Adrenal gland (tissue), 9 donors: ENCODE measurements at regions not wholly inside any gene's neighbourhood (a gene's known extent, or its start where the extent isn't known, plus 50 kb on each side); places are given as distances from the start of the nearest gene placed in this dataset.

Experiments used
- DNase-seq, 7 donors: peaks; one replicate each; pipeline ENCODE4 v3.0.0-alpha.2; 2019 to 2020
- H3K27ac ChIP-seq, 5 donors: fragments of 200-600 bp; sonication (generic) in 4 of 5; 1 replicate in 3 of 5; 2 replicates in 2 of 5; pipeline versions ENCODE4 v1.5.1 to v1.8.0; 2016 to 2020; ENCODE audit warnings: mild to moderate bottlenecking in 1 of 5
- H3K27me3 ChIP-seq: fragments of 200-600 bp; 2 replicates; pipeline ENCODE4 v1.8.0; 2021
- H3K36me3 ChIP-seq, 2 donors: fragments of 200-600 bp; replicated peaks in 1 of 2; 1 replicate in 1 of 2; 2 replicates in 1 of 2; pipeline versions ENCODE4 v1.5.1 to v1.8.0; 2018 to 2022
- H3K4me1 ChIP-seq, 2 donors: fragments of 200-600 bp; replicated peaks in 1 of 2; 1 replicate in 1 of 2; 2 replicates in 1 of 2; pipeline versions ENCODE4 v1.5.1 to v1.8.0; 2018 to 2021
- H3K4me3 ChIP-seq, 4 donors: fragments of 200-600 bp; sonication (generic) in 3 of 4; one replicate each; pipeline ENCODE4 v1.5.1; 2016 to 2018
- H3K9me3 ChIP-seq, 3 donors: fragments of 200-600 bp; sonication (generic) in 1 of 3; replicated peaks in 1 of 3; 1 replicate in 2 of 3; 2 replicates in 1 of 3; pipeline versions ENCODE4 v1.5.1 to v1.8.0; 2016 to 2021
- POLR2A ChIP-seq, 2 donors: fragments of 450-650 bp; IDR thresholded peaks; one replicate each; pipeline ENCODE4 v1.6.1; 2017; ENCODE audit warnings: antibody characterized with exemption in 2 of 2, mild to moderate bottlenecking in 2 of 2, moderate library complexity in 1 of 2
- WGBS, 4 donors: extraction: QIAGEN DNeasy Blood & Tissue Kit in 2 of 4; methylation state at CpG; one replicate each; pipeline versions ENCODE4 v1.1.5 to v1.1.7; 2013 to 2017; 5-methylcytosine and 5-hydroxymethylcytosine counted together
- intact Hi-C, 2 donors: fragments of 100-400 bp; cut with DNase I; formaldehyde crosslinking; loops; one replicate each; pipeline versions ENCODE4 v1.14.1 to v1.15.0; 2022 to 2023
- TF ChIP-seq, protein P1 (sequence below), 6 experiments: fragments of 450-650 bp in 4 of 6; fragments of 200-600 bp in 2 of 6; sonication (generic) in 1 of 6; IDR thresholded peaks; 1 replicate in 5 of 6; 2 replicates in 1 of 6; pipeline versions ENCODE4 v1.5.1 to v1.8.0; 2016 to 2021; ENCODE audit warnings: antibody characterized with exemption in 6 of 6, mild to moderate bottlenecking in 2 of 6, moderate library complexity in 1 of 6
- donor health status: healthy with polysubstance abuse.
- donor health status: Bipolar disorder and iron deficiency.
- donor health status: DM: yes; HTN: yes; CAD: no.
- donor health status: DM: no; HTN: no; CAD: no.
- donor health status: DM: no; HTN: no; CAD: no.

DNA sequence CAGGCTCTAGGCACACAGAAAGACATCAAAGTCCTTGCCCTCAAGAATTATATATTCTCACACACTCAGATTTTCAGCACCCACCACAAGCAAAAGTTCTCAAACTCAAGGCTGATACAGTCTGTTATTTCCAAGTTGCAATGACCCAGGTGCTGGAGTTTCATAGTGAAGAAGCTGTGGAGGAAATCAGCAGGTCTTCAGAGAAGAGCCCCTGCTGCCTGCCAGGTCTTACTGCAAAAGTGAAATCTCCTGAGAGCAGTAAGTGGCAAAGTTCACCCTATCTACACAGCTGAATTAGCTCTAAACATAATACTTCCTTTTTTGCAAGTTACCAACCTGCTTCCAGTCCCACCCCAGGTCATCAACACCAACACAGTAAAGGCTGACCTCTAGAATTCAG, 64.6 kb downstream of the RPL27A start:
- Histone ChIP-seq H3K36me3 (no peaks in the 10 kb centered on the region), H3K4me1 (no peaks in the 10 kb centered on the region), H3K27ac (no peak overlapping the region), H3K9me3 (no peaks in the 10 kb centered on the region), H3K27me3 (no peaks in the 10 kb centered on the region), H3K4me3 (no peak overlapping the region)
- DNase-seq: no peak
- intact Hi-C loops: no loop called here
- TF ChIP-seq, protein P1, sequence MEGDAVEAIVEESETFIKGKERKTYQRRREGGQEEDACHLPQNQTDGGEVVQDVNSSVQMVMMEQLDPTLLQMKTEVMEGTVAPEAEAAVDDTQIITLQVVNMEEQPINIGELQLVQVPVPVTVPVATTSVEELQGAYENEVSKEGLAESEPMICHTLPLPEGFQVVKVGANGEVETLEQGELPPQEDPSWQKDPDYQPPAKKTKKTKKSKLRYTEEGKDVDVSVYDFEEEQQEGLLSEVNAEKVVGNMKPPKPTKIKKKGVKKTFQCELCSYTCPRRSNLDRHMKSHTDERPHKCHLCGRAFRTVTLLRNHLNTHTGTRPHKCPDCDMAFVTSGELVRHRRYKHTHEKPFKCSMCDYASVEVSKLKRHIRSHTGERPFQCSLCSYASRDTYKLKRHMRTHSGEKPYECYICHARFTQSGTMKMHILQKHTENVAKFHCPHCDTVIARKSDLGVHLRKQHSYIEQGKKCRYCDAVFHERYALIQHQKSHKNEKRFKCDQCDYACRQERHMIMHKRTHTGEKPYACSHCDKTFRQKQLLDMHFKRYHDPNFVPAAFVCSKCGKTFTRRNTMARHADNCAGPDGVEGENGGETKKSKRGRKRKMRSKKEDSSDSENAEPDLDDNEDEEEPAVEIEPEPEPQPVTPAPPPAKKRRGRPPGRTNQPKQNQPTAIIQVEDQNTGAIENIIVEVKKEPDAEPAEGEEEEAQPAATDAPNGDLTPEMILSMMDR (IDR thresholded peaks at IDR 0.05): no peak
- TF ChIP-seq POLR2A (IDR thresholded peaks at IDR 0.05): no peak

DNA sequence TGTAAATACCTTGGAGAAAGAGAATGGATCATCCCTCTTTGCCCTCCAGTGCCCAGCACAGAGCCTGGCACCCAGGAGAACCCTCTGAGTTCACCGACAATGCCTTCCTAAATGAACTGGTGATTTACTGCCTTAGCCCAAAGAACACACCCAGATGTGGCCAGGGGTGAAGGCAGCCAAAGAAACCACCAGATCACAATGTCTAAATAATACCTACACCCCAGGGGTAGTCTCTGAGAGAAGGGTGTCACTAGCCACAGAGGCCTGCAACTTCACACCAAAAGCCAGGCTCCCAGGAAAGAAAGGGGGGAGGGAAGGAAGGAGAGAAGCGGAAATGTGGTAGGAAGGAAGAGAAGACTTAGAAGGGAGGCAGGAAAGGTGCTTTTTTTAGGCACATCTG, 65.7 kb downstream of the RPL27A start:
- H3K9me3 ChIP-seq: no peaks in the 10 kb centered on the region
- H3K36me3 ChIP-seq: no peaks in the 10 kb centered on the region
- intact Hi-C loops: no loop called here
- 91 to 97% (median 94%) methylated on average over 2 of the region's 2 CpGs for WGBS, 4 donors
- H3K27ac ChIP-seq: no peak overlapping the region
- no peak for TF ChIP-seq POLR2A (IDR thresholded peaks at IDR 0.05)
- H3K27me3 ChIP-seq: no peaks in the 10 kb centered on the region
- no peak for DNase-seq
- H3K4me1 ChIP-seq: no peaks in the 10 kb centered on the region
- H3K4me3 ChIP-seq: no peak overlapping the region

DNA sequence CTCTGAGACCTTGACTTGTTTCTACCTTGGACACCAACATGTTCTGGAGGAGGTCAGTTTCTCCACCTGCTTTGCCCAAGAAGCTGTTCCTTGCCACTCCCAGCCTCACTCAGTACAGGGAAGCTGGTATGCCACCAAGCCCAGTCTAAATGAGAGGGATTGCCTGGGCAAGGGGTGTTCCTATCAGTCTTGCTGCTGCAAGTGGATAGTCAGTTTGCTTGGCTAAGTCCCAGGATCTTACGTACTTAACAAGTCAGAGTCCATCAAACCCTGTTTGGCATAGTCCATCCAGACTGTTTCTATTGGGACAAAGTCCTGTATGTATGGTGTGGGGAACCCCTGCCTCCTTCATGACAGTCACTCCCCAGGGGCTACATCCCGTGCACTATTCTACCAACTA, 66.6 kb downstream of the RPL27A start:
- no peaks in the 10 kb centered on the region for H3K9me3 ChIP-seq
- H3K36me3 ChIP-seq: no peaks in the 10 kb centered on the region
- TF ChIP-seq POLR2A (IDR thresholded peaks at IDR 0.05): no peak
- TF ChIP-seq, protein P1 (IDR thresholded peaks at IDR 0.05): no peak
- H3K4me1 ChIP-seq: peaks cover 0 to under 1% of the 10 kb centered on the region in 2 donors
- intact Hi-C loops: no loop called here
- DNase-seq: no peak
- H3K4me3 ChIP-seq: no peak overlapping the region
- no peak overlapping the region for H3K27ac ChIP-seq
- no peaks in the 10 kb centered on the region for H3K27me3 ChIP-seq
- 93 to 95% (median 94%) methylated on average over 2 of the region's 2 CpGs for WGBS, 4 donors

DNA sequence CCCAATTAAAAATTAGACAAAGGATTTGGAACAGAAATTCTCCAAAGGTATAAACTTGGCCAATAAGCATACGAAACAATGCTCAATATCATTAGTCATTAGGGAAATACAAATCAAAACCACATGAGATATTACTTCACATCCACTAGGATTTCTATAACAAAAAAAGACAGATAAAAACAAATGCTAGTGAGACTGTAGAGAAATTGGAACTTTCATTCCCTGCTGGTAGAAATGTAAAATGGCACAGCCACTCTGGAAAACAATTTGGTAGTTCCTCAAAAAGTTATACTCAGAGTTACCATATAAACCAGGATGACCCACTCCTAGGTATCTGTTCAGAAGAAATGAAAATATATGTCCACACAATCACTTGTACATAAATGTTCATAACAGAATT, 71.6 kb downstream of the RPL27A start:
- intact Hi-C loops: no loop called here
- H3K36me3 ChIP-seq: no peaks in the 10 kb centered on the region
- TF ChIP-seq, protein P1 (IDR thresholded peaks at IDR 0.05): peak in 5 of 6 experiments; percentile 19 to 50 (median 35)
- TF ChIP-seq POLR2A (IDR thresholded peaks at IDR 0.05): no peak
- H3K27ac ChIP-seq: peak overlapping the region in 1 of 5 donors; percentile 16
- no peak overlapping the region for H3K4me3 ChIP-seq
- 54 to 61% (median 58%) methylated on average over 1 of the region's 1 CpG for WGBS, 4 donors
- H3K4me1 ChIP-seq: peaks cover 20 to 22% of the 10 kb centered on the region in 2 donors
- no peaks in the 10 kb centered on the region for H3K27me3 ChIP-seq
- no peaks in the 10 kb centered on the region for H3K9me3 ChIP-seq
- no peak for DNase-seq

DNA sequence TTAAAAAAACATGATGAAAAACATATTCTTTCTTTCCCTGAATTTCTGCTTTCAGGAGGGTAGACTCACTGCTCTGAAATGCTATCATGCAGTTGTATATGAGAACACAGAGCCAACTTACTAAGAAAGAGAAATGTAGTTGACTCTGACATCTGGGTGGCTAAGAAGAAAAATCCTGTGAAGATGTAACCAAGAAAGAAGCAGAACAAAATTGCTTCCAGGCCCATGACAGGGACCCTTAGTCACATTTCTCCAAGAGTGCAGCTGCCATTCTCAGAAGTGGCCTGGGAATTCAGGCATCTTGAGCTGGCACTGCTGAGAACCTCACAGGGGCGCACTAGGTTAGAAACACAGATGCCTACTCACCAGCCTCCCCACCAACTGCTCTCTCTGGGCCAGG, 73.6 kb downstream of the RPL27A start:
- intact Hi-C loops: no loop called here

More for the DNA sequence above, 73.6 kb downstream of the RPL27A start:
- Histone ChIP-seq H3K27ac (peak overlapping the region in 4 of 5 donors; percentile 13 to 70 (median 50)), H3K4me3 (no peak overlapping the region), H3K9me3 (no peaks in the 10 kb centered on the region), H3K36me3 (no peaks in the 10 kb centered on the region), H3K4me1 (peaks cover 40 to 42% of the 10 kb centered on the region in 2 donors), H3K27me3 (no peaks in the 10 kb centered on the region)
- DNase-seq: no peak
- no peak for TF ChIP-seq POLR2A (IDR thresholded peaks at IDR 0.05)
- TF ChIP-seq, protein P1 (IDR thresholded peaks at IDR 0.05): no peak
- 100% methylated on average over 1 of the region's 1 CpG for WGBS, 4 donors
